ENCODE measurements at regions not wholly inside any gene's neighbourhood (a gene's known extent, or its start where the extent isn't known, plus 50 kb on each side); places are given as distances from the start of the nearest gene placed in this dataset.

GRCh38 chr5:15069407-15069905, 197.9 kb upstream of the ANKH start:
- no peak for TF ChIP-seq POLR2A (IDR thresholded peaks at IDR 0.05)
- TF ChIP-seq, protein P1, sequence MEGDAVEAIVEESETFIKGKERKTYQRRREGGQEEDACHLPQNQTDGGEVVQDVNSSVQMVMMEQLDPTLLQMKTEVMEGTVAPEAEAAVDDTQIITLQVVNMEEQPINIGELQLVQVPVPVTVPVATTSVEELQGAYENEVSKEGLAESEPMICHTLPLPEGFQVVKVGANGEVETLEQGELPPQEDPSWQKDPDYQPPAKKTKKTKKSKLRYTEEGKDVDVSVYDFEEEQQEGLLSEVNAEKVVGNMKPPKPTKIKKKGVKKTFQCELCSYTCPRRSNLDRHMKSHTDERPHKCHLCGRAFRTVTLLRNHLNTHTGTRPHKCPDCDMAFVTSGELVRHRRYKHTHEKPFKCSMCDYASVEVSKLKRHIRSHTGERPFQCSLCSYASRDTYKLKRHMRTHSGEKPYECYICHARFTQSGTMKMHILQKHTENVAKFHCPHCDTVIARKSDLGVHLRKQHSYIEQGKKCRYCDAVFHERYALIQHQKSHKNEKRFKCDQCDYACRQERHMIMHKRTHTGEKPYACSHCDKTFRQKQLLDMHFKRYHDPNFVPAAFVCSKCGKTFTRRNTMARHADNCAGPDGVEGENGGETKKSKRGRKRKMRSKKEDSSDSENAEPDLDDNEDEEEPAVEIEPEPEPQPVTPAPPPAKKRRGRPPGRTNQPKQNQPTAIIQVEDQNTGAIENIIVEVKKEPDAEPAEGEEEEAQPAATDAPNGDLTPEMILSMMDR (IDR thresholded peaks at IDR 0.05), result no peak

All from uterus (tissue), 2 donors.